HS-27A (cell line): ENCODE measurements at regions not wholly inside any gene's neighbourhood (a gene's known extent, or its start where the extent isn't known, plus 50 kb on each side); places are given as distances from the start of the nearest gene placed in this dataset.

Source experiments
- DNase-seq: peaks from one replicate; pipeline ENCODE4 v3.0.0-alpha.2; 2012; ENCODE audit warnings: low read depth, missing footprints

DNA sequence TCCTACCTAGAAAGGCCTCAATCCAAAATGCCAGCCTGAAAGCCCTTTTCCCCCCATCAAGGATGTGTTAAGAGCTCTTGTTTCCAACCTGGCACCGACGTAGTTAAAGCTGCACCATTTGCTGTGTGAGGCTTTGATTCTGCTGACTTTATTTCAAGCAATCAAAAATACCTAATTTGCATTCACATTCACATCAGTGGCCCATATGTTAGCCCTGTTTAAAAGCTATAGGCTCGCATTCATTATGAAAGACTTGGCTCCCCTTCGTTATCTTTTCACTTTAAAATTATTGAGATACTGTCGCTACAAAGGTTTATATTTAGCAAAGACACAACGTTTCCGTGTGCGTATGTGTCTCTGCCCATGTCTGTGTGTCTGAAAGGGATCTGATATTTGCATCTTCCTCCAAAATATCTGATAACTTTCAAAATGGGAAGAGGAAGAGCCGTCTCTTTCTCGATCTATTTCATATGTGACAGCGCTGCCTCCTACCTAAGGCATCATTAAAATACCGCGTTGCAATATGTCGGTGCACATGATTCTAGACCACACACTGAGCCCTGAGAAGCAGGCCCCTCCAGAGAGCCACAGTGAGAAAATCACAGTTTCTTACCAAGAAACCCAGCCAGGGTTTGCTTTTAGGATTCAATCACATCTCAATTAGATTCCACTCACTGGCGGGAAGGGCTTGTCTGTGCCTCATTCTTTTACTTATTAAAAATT, 57.1 kb upstream of the ITPRID1 start:
- no peak for DNase-seq

DNA sequence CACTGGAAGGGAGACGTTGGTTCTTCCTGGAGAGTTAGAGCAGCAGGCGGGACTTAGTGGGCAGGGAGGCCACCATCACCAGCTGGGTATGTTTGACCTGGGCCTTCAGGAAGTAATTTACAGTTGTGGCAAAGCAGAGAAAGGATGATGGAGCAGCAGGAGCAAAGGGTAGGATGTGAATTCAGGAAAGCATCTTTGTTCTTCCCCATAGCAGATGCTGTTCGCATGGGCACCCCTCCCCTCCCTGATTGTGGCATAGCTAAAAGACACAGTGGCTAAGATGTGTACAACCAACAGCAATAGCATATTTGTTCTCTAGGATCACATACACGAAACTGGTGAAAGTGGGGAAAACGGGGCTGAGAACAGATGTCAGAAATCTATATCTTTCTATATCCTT, 56.3 kb upstream of the ITPRID1 start:
- DNase-seq = no peak

DNA sequence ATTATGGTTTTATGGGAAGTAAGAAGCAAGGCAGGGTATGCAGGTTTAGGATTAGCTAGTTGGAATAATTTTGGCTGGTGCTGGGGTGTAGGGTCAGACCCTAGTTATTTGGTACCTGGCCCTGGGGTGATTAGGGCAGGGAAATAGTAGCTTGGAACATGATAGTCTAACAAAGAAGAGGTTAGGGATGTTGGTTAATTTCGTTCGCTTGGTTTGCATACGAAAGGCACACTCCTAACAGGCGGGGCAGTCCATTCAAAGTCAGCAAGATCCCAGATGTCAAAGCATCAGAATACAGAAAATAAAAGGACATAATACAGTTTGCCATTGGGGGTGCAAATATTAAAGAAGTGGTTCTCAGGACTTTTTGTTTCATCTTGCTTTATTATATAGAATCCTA, 55.7 kb upstream of the ITPRID1 start:
- DNase-seq = no peak

DNA sequence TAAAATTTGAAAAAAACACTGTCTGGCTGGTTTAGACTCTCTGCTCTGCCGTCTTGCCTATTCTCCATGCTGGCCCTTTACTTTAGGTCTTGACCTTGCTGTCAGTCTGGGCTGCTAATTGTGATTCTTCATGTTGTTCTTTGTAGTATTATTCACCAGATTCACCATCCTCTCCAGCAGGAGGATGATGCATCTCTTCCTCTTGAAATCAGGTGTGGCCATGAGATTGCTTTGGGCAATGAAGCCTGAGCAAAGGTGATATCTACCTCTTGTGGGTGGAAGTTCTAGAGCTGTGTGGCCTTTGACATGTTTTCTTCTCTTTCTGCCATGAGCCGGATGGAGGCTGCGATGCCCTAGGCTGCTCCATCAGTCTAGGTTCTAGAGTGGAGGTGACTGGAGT, 51.3 kb upstream of the ITPRID1 start:
- DNase-seq = no peak
